ENCODE measurements at regions not wholly inside any gene's neighbourhood (a gene's known extent, or its start where the extent isn't known, plus 50 kb on each side); places are given as distances from the start of the nearest gene placed in this dataset.
"Not testable (repeated sequence)": the region's sequence is repeated elsewhere in the genome, so short reads cannot be mapped to it uniquely, and the experiment has no call there.

GRCh38 chr5:125446986-125447385 is 700.5 kb upstream of the ZNF608 start:
- no peak overlapping the region for H3K4me3 ChIP-seq
- WGBS, 2 donors, result 44 to 68% methylated on average over 3 of the region's 3 CpGs
- H3K4me1 ChIP-seq, result no peaks in the 10 kb centered on the region
- no peaks in the 10 kb centered on the region for H3K36me3 ChIP-seq
- no peak for DNase-seq
- no peaks in the 10 kb centered on the region for H3K9me3 ChIP-seq
- intact Hi-C loops (cut with DNase I), result no loop called here
- TF ChIP-seq EP300 (IDR thresholded peaks at IDR 0.05) (no peak), CTCF (IDR thresholded peaks at IDR 0.05) (no peak), POLR2A (IDR thresholded peaks at IDR 0.05) (no peak), POLR2AphosphoS5 (IDR thresholded peaks at IDR 0.05) (no peak)
- no peak overlapping the region for H3K27ac ChIP-seq
- H3K27me3 ChIP-seq, result no peaks in the 10 kb centered on the region

- intact Hi-C loops (cut with DNase I), result no loop called here
- Histone ChIP-seq H3K4me1 (no peaks in the 10 kb centered on the region), H3K27ac (no peak overlapping the region), H3K27me3 (no peaks in the 10 kb centered on the region), H3K36me3 (no peaks in the 10 kb centered on the region), H3K4me3 (no peak overlapping the region), H3K9me3 (no peaks in the 10 kb centered on the region)
- no peak for TF ChIP-seq POLR2AphosphoS5 (IDR thresholded peaks at IDR 0.05)
- no peak for TF ChIP-seq CTCF (IDR thresholded peaks at IDR 0.05)
- no peak for TF ChIP-seq POLR2A (IDR thresholded peaks at IDR 0.05)
- no peak for TF ChIP-seq EP300 (IDR thresholded peaks at IDR 0.05)
- 56 to 88% methylated on average over 2 of the region's 2 CpGs for WGBS, 2 donors
- no peak for DNase-seq
Observed at GRCh38 chr5:125450771-125451170, 704.3 kb upstream of the ZNF608 start.

GRCh38 chr5:125451622-125452021 is 705.2 kb upstream of the ZNF608 start:
- no peaks in the 10 kb centered on the region for H3K9me3 ChIP-seq
- no peak overlapping the region for H3K27ac ChIP-seq
- no peak for DNase-seq
- no peaks in the 10 kb centered on the region for H3K27me3 ChIP-seq
- no peak overlapping the region for H3K4me3 ChIP-seq
- H3K4me1 ChIP-seq, result no peaks in the 10 kb centered on the region
- intact Hi-C loops (cut with DNase I), result no loop called here
- no peak for TF ChIP-seq POLR2A (IDR thresholded peaks at IDR 0.05)
- no peak for TF ChIP-seq EP300 (IDR thresholded peaks at IDR 0.05)
- no peak for TF ChIP-seq CTCF (IDR thresholded peaks at IDR 0.05)
- no peak for TF ChIP-seq POLR2AphosphoS5 (IDR thresholded peaks at IDR 0.05)
- no peaks in the 10 kb centered on the region for H3K36me3 ChIP-seq

GRCh38 chr5:125452991-125453390 is 706.6 kb upstream of the ZNF608 start:
- Histone ChIP-seq H3K4me1 (no peaks in the 10 kb centered on the region), H3K9me3 (no peaks in the 10 kb centered on the region), H3K4me3 (no peak overlapping the region), H3K36me3 (no peaks in the 10 kb centered on the region), H3K27ac (no peak overlapping the region), H3K27me3 (no peaks in the 10 kb centered on the region)
- TF ChIP-seq CTCF (IDR thresholded peaks at IDR 0.05) (no peak), POLR2A (IDR thresholded peaks at IDR 0.05) (no peak), EP300 (IDR thresholded peaks at IDR 0.05) (no peak), POLR2AphosphoS5 (IDR thresholded peaks at IDR 0.05) (no peak)
- intact Hi-C loops (cut with DNase I), result no loop called here
- 84 to 88% methylated on average over 3 of the region's 3 CpGs for WGBS, 2 donors
- no peak for DNase-seq

GRCh38 chr5:125455041-125455440 is 708.6 kb upstream of the ZNF608 start:
- H3K4me1 ChIP-seq, result no peaks in the 10 kb centered on the region
- intact Hi-C loops (cut with DNase I), result no loop called here
- H3K27me3 ChIP-seq, result no peaks in the 10 kb centered on the region
- DNase-seq, result no peak
- WGBS, 2 donors, result 69 to 76% methylated on average over 1 of the region's 1 CpG
- no peaks in the 10 kb centered on the region for H3K36me3 ChIP-seq
- H3K4me3 ChIP-seq, result no peak overlapping the region
- no peaks in the 10 kb centered on the region for H3K9me3 ChIP-seq
- TF ChIP-seq CTCF (IDR thresholded peaks at IDR 0.05) (no peak), POLR2AphosphoS5 (IDR thresholded peaks at IDR 0.05) (no peak), EP300 (IDR thresholded peaks at IDR 0.05) (no peak), POLR2A (IDR thresholded peaks at IDR 0.05) (no peak)
- H3K27ac ChIP-seq, result no peak overlapping the region

- H3K4me3 ChIP-seq; H3K27me3 ChIP-seq; H3K4me1 ChIP-seq; intact Hi-C loops (cut with DNase I); H3K36me3 ChIP-seq; H3K9me3 ChIP-seq; H3K27ac ChIP-seq; DNase-seq: not testable (repeated sequence)
- WGBS, 2 donors, result 91 to 93% methylated on average over 4 of the region's 4 CpGs
Observed at GRCh38 chr5:125456005-125456404, 709.6 kb upstream of the ZNF608 start.

Measured in sigmoid colon (tissue), 6 donors.